Uterus (tissue), 3 donors: ENCODE measurements at regions not wholly inside any gene's neighbourhood (a gene's known extent, or its start where the extent isn't known, plus 50 kb on each side); places are given as distances from the start of the nearest gene placed in this dataset.

Experiments
- DNase-seq, 2 donors: peaks; one replicate each; pipeline ENCODE4 v3.0.0-alpha.2; 2019 to 2020
- H3K27ac ChIP-seq, 2 donors: fragments of 200-600 bp; sonication (generic); 1 replicate in 1 of 2; 2 replicates in 1 of 2; pipeline ENCODE4 v1.5.1; 2016 to 2018
- H3K27me3 ChIP-seq, 2 donors: fragments of 200-600 bp; sonication (generic); one replicate each; pipeline ENCODE4 v1.5.1; 2018 to 2019; ENCODE audit warnings: control low read depth in 1 of 2
- H3K36me3 ChIP-seq, 2 donors: fragments of 200-600 bp; sonication (generic); one replicate each; pipeline ENCODE4 v1.5.1; 2019; ENCODE audit warnings: control low read depth in 1 of 2
- H3K4me1 ChIP-seq, 2 donors: fragments of 200-600 bp; sonication (generic); one replicate each; pipeline ENCODE4 v1.5.1; 2018 to 2019; ENCODE audit warnings: control low read depth in 1 of 2
- H3K4me3 ChIP-seq, 2 donors: fragments of 200-600 bp; sonication (generic); 1 replicate in 1 of 2; 2 replicates in 1 of 2; pipeline ENCODE4 v1.5.1; 2018 to 2019; ENCODE audit warnings: mild to moderate bottlenecking in 1 of 2
- H3K9me3 ChIP-seq, 2 donors: fragments of 200-600 bp; sonication (generic); one replicate each; pipeline ENCODE4 v1.5.1; 2019; ENCODE audit warnings: control low read depth in 1 of 2
- POLR2A ChIP-seq, 2 donors: fragments of 450-650 bp; IDR thresholded peaks; one replicate each; pipeline ENCODE4 v1.6.1; 2016; ENCODE audit warnings: antibody characterized with exemption in 2 of 2, mild to moderate bottlenecking in 1 of 2, moderate library complexity in 1 of 2
- intact Hi-C: fragments of 100-400 bp; cut with DNase I; formaldehyde crosslinking; loops from one replicate; pipeline ENCODE4 v1.15.1; 2023; ENCODE audit warnings: low total_unique reads
- TF ChIP-seq, protein P1 (sequence below), 4 experiments: fragments of 200-600 bp in 2 of 4; fragments of 450-650 bp in 2 of 4; sonication (generic) in 2 of 4; IDR thresholded peaks; one replicate each; pipeline ENCODE4 v1.5.1; 2016 to 2019; ENCODE audit warnings: antibody characterized with exemption in 4 of 4, mild to moderate bottlenecking in 2 of 4, moderate library complexity in 1 of 4
- donor health status: DM: yes; HTN: yes; CAD: no.

DNA sequence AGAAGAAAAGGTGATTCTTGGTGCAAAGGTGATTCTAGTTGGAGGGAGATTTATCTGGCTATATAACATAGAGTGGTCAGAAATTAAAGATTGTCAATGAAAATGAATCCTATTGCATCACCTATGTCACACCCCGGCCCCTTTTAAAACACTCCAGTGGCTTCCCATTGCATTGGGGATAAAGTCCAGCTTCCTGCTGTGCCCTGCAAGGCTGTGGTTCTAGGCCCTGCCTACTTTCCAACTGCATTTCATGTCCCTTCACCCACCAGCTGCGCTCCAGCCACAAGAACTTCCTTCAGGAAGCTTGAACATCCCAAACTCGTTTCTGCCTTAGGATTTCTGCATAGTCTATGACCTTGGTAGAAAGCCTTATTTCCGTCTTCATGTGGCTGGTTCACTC, 118.7 kb upstream of the UMPS start:
- Histone ChIP-seq H3K27ac (no peak overlapping the region), H3K9me3 (no peaks in the 10 kb centered on the region), H3K27me3 (no peaks in the 10 kb centered on the region), H3K36me3 (no peaks in the 10 kb centered on the region), H3K4me3 (no peak overlapping the region), H3K4me1 (no peaks in the 10 kb centered on the region)
- intact Hi-C loops, result no loop called here
- TF ChIP-seq, protein P1, sequence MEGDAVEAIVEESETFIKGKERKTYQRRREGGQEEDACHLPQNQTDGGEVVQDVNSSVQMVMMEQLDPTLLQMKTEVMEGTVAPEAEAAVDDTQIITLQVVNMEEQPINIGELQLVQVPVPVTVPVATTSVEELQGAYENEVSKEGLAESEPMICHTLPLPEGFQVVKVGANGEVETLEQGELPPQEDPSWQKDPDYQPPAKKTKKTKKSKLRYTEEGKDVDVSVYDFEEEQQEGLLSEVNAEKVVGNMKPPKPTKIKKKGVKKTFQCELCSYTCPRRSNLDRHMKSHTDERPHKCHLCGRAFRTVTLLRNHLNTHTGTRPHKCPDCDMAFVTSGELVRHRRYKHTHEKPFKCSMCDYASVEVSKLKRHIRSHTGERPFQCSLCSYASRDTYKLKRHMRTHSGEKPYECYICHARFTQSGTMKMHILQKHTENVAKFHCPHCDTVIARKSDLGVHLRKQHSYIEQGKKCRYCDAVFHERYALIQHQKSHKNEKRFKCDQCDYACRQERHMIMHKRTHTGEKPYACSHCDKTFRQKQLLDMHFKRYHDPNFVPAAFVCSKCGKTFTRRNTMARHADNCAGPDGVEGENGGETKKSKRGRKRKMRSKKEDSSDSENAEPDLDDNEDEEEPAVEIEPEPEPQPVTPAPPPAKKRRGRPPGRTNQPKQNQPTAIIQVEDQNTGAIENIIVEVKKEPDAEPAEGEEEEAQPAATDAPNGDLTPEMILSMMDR (IDR thresholded peaks at IDR 0.05), result no peak
- no peak for TF ChIP-seq POLR2A (IDR thresholded peaks at IDR 0.05)
- no peak for DNase-seq

DNA sequence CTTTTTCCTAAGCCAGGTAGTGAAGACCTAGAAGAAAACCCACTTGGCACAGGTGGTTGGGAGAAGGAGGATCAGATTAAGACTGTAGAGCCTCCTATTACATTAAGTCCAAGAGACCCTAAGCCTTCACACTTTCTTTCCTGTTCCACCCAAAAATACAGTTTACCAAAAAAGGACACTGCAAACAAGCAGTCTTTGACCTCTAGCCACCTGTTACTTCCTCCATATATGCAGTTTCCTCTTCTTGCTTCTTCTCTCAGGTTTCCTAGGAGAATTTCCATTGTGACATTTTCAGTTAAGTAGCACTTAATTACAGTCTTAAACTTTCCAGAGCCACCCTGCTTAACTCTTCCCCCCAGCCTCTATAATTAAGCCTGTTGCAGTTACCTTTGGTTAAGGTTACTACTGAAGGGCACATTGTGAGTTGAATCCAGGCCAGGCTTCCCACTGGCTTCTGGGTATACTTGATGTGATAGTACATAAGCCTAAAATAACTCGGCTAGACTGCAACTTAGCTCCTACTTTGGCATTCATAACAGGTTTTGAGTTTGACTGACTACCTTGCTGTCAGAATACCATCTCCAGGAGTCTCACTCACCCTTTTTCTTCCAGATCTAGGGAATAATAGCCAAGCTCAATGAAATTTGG, 114.2 kb upstream of the UMPS start:
- H3K27ac ChIP-seq, result no peak overlapping the region
- no peaks in the 10 kb centered on the region for H3K4me1 ChIP-seq
- TF ChIP-seq, protein P1 (IDR thresholded peaks at IDR 0.05), result no peak
- no peak for DNase-seq
- no peak overlapping the region for H3K4me3 ChIP-seq
- H3K36me3 ChIP-seq, result no peaks in the 10 kb centered on the region
- no peaks in the 10 kb centered on the region for H3K27me3 ChIP-seq
- intact Hi-C loops, result no loop called here
- H3K9me3 ChIP-seq, result no peaks in the 10 kb centered on the region

DNA sequence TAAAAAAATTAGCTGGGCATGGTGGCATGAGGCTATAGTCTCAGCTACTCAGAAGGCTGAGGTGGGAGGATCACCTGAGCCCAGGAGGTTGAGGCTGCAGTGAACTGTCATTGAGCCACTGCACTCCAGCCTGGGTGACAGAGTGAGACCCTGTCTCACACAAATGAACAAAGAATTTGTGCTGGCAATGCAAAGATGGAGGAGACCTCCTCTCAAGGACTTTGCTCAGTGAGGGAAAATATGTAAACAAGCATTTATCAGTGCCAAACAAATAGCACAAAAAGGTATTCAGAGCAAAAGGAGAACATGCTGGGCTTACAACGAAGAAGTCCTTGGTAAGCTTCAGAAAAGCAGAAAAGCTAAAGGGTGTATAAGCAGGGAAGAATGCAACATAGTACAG, 113.1 kb upstream of the UMPS start:
- Histone ChIP-seq H3K4me1 (no peaks in the 10 kb centered on the region), H3K27ac (no peak overlapping the region), H3K27me3 (no peaks in the 10 kb centered on the region), H3K9me3 (no peaks in the 10 kb centered on the region), H3K36me3 (no peaks in the 10 kb centered on the region), H3K4me3 (no peak overlapping the region)
- TF ChIP-seq POLR2A (IDR thresholded peaks at IDR 0.05), result no peak
- TF ChIP-seq, protein P1 (IDR thresholded peaks at IDR 0.05), result no peak
- DNase-seq, result no peak
- intact Hi-C loops, result no loop called here

DNA sequence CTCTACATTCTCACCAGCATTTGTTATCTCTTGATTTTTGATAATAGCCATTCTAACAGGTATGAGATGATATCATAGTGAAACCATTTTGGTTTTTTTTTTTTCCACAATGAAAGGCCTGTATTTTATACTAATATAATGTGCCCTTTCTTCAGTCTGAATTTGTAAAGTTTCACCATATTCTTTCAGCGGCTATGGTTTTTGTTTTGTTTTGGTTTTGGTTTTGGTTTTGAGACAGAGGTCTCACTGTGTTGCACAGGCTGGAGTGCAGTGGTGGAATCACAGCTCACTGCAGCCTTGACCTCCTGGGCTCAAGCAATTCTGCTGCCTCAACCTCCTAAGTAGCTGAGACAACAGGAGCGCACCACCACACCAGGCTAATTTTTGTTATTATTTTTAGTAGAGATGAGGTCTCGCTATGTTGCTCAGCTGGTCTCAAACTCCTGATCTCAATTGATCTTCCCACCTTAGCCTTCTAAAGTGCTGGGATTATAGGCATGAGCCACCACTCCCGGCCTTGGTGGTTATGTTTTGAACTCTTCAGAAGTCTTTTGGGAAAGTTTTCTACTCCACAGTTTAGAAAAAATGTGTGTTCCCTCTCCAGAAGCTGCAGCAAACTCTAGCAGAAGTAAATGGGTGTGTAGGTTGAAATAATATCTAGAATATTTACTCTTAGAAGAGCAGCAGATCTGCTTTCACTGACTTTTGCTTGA, 110.2 kb upstream of the UMPS start:
- H3K4me1 ChIP-seq, result no peaks in the 10 kb centered on the region
- intact Hi-C loops, result no loop called here
- H3K9me3 ChIP-seq, result no peaks in the 10 kb centered on the region
- DNase-seq, result no peak
- no peaks in the 10 kb centered on the region for H3K27me3 ChIP-seq
- H3K4me3 ChIP-seq, result no peak overlapping the region
- H3K36me3 ChIP-seq, result no peaks in the 10 kb centered on the region
- H3K27ac ChIP-seq, result no peak overlapping the region
- TF ChIP-seq, protein P1 (IDR thresholded peaks at IDR 0.05), result no peak
- TF ChIP-seq POLR2A (IDR thresholded peaks at IDR 0.05), result no peak

DNA sequence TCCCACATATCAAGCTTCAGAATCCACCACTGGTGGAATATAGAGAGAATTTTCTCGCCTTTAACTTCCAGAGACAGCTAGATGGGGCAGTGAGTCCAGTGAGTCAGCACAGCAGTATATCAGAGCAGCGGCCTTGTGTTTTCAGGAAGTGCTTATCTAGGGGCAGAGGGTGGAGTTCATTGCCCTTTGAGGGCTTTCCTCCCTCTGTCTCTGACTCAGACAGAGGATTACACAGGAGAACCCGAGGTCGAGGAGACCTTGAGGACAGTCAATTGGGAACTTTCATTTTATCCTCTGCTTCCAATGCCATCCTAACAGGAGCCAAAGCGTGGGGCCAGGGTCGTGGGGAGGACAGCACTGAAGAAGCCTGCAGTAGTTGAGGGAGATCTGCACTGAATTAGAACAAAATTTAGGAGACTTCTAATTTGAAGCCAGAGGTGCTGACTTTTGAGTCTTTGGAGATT, 109.6 kb upstream of the UMPS start:
- intact Hi-C loops, result no loop called here
- Histone ChIP-seq H3K27ac (no peak overlapping the region), H3K27me3 (no peaks in the 10 kb centered on the region)

More for the DNA sequence above, 109.6 kb upstream of the UMPS start:
- Histone ChIP-seq H3K4me1 (no peaks in the 10 kb centered on the region), H3K9me3 (no peaks in the 10 kb centered on the region), H3K4me3 (no peak overlapping the region), H3K36me3 (no peaks in the 10 kb centered on the region)
- no peak for DNase-seq
- TF ChIP-seq POLR2A (IDR thresholded peaks at IDR 0.05), result no peak
- TF ChIP-seq, protein P1 (IDR thresholded peaks at IDR 0.05), result no peak
